HCT116 (cell line): ENCODE measurements at regions not wholly inside any gene's neighbourhood (a gene's known extent, or its start where the extent isn't known, plus 50 kb on each side); places are given as distances from the start of the nearest gene placed in this dataset.
A peak's percentile ranks its signal among the peaks of the same experiment; 100 is the strongest.

Experiments used
- ATAC-seq: fragments of 200-7000 bp; cut with Tn5 transposase; 2 replicates; pipeline ENCODE4 v1.9.1; 2020; ENCODE audit warnings: mild to moderate bottlenecking, moderate library complexity
- BruUV-seq: library from RNA; stranded (reverse); fragments of 400-500 nt; replicated peaks from 2 replicates; lab custom pipeline; 2021; lab: Mats Ljungman, UMichigan
- CTCF ChIA-PET: fragments of 300-600 bp; sonication (Branson Sonifier 250); formaldehyde crosslinking; loops from one replicate; lab custom pipeline; 2021; ENCODE audit warnings: antibody characterized with exemption; lab: Charles Lee
- POLR2A ChIA-PET: fragments of 300-600, 350-600 bp; sonication (Branson Sonifier 250); formaldehyde crosslinking; loops from one replicate; lab custom pipeline; 2021; ENCODE audit warnings: antibody characterized with exemption; lab: Charles Lee
- RAD21 ChIA-PET, 2 experiments: fragments of 300-600 bp; sonication (Branson Sonifier 250); formaldehyde crosslinking; loops; one replicate each; lab custom pipeline; 2023; ENCODE audit warnings: low total read pairs in 2 of 2; ENCODE audit not compliant: uncharacterized antibody in 2 of 2, unreplicated experiment in 2 of 2, low non-redundant PET in 1 of 2; lab: Charles Lee
- DNase-seq: peaks from one replicate; pipeline ENCODE4 v3.0.0-alpha.2; 2010; ENCODE audit warnings: low read depth, low spot score
- H2AFZ ChIP-seq: fragments of 200-600 bp; shearing (Covaris generic), sonication (generic); 2 replicates; pipeline ENCODE4 v1.6.1; 2017; ENCODE audit warnings: low read depth, mixed run types, mixed read lengths, antibody characterized with exemption, low read length; ENCODE audit not compliant: poor library complexity, severe bottlenecking
- H3K27ac ChIP-seq: 2 replicates; pipeline ENCODE4 v1.5.1; 2012; ENCODE audit warnings: low read depth, low read length
- H3K27me3 ChIP-seq: fragments of 200-600 bp; sonication (generic); 2 replicates; pipeline ENCODE4 v1.6.1; 2016; ENCODE audit warnings: mixed run types, low read length, mixed read lengths; ENCODE audit not compliant: insufficient read depth
- H3K36me3 ChIP-seq, 2 experiments: fragments of 200-500 bp in 1 of 2; fragments of 200-600 bp in 1 of 2; sonication (Bioruptor generic) in 1 of 2; sonication (generic) in 1 of 2; 2 replicates each; pipeline versions ENCODE4 v1.5.1 to v1.6.1; 2014 to 2016; ENCODE audit warnings: low read length in 2 of 2, inconsistent platforms in 1 of 2, mixed read lengths in 1 of 2, mixed run types in 1 of 2; ENCODE audit not compliant: insufficient read depth in 2 of 2, control insufficient read depth in 1 of 2
- H3K4me1 ChIP-seq, 2 experiments: fragments of 200-600 bp in 1 of 2; sonication (generic) in 1 of 2; 2 replicates each; pipeline versions ENCODE4 v1.5.1 to v1.6.1; 2012 to 2017; ENCODE audit warnings: low read length in 2 of 2, inconsistent platforms in 1 of 2, mild to moderate bottlenecking in 1 of 2, mixed read lengths in 1 of 2, mixed run types in 1 of 2, moderate library complexity in 1 of 2; ENCODE audit not compliant: insufficient read depth in 2 of 2, control insufficient read depth in 1 of 2
- H3K4me2 ChIP-seq: fragments of 200-600 bp; sonication (generic); 2 replicates; pipeline ENCODE4 v1.6.1; 2017; ENCODE audit warnings: mixed run types, low read length, mixed read lengths
- H3K4me3 ChIP-seq, 2 experiments: fragments of 200-600 bp in 1 of 2; sonication (generic) in 1 of 2; replicated peaks in 1 of 2; 2 replicates each; pipeline ENCODE4 v1.5.1; 2011 to 2016; ENCODE audit warnings: low read length in 2 of 2, control low read depth in 1 of 2, low read depth in 1 of 2, mild to moderate bottlenecking in 1 of 2, mixed read lengths in 1 of 2, mixed run types in 1 of 2
- H3K79me2 ChIP-seq: fragments of 200-600 bp; sonication (generic); 2 replicates; pipeline ENCODE4 v1.6.1; 2017; ENCODE audit warnings: mild to moderate bottlenecking, mixed run types, low read length, moderate library complexity, mixed read lengths; ENCODE audit not compliant: insufficient read depth
- H3K9ac ChIP-seq: fragments of 200-600 bp; sonication (generic); 2 replicates; pipeline ENCODE4 v1.6.1; 2016; ENCODE audit warnings: low read length, mixed read lengths
- H3K9me2 ChIP-seq: fragments of 200-600 bp; sonication (generic), shearing (Covaris generic); 2 replicates; pipeline ENCODE4 v1.6.1; 2017; ENCODE audit warnings: mixed run types, mild to moderate bottlenecking, moderate library complexity; ENCODE audit not compliant: insufficient read depth
- H3K9me3 ChIP-seq, 2 experiments: fragments of 200-500 bp in 1 of 2; fragments of 200-600 bp in 1 of 2; sonication (Bioruptor generic) in 1 of 2; sonication (generic) in 1 of 2; 2 replicates each; pipeline ENCODE4 v1.6.1; 2014 to 2017; ENCODE audit warnings: low read length in 2 of 2, mixed read lengths in 2 of 2, inconsistent platforms in 1 of 2, low read depth in 1 of 2, mild to moderate bottlenecking in 1 of 2, mixed run types in 1 of 2, moderate library complexity in 1 of 2; ENCODE audit not compliant: control insufficient read depth in 1 of 2, insufficient read depth in 1 of 2
- H4K20me1 ChIP-seq: fragments of 200-600 bp; sonication (generic), shearing (Covaris generic); 2 replicates; pipeline ENCODE4 v1.6.1; 2017; ENCODE audit warnings: mixed run types, mild to moderate bottlenecking, moderate library complexity; ENCODE audit not compliant: insufficient read depth
- ATF3 ChIP-seq: IDR thresholded peaks from 2 replicates; pipeline ENCODE4 v1.6.1; 2012
- CBX3 ChIP-seq: IDR thresholded peaks from 2 replicates; pipeline ENCODE4 v1.6.1; 2012; ENCODE audit warnings: low read depth
- CEBPB ChIP-seq: IDR thresholded peaks from 2 replicates; pipeline ENCODE4 v1.6.1; 2012; ENCODE audit warnings: low read depth
- EZH2phosphoT487 ChIP-seq: fragments of 200-600 bp; IDR thresholded peaks from 2 replicates; pipeline ENCODE4 v1.6.1; 2018; ENCODE audit warnings: antibody characterized with exemption, borderline replicate concordance
- FOSL1 ChIP-seq: IDR thresholded peaks from 2 replicates; pipeline ENCODE4 v1.6.1; 2012; ENCODE audit warnings: low read depth
- JUND ChIP-seq: IDR thresholded peaks from 2 replicates; pipeline ENCODE4 v1.6.1; 2012
- MAX ChIP-seq: IDR thresholded peaks from 2 replicates; pipeline ENCODE4 v1.6.1; 2012
- RAD21 ChIP-seq: IDR thresholded peaks from 2 replicates; pipeline ENCODE4 v1.6.1; 2012; ENCODE audit warnings: low read depth, mild to moderate bottlenecking
- REST ChIP-seq: IDR thresholded peaks from 2 replicates; pipeline ENCODE4 v1.6.1; 2012; ENCODE audit warnings: low read depth
- SP1 ChIP-seq: IDR thresholded peaks from 2 replicates; pipeline ENCODE4 v1.6.1; 2012; ENCODE audit warnings: low read depth
- intact Hi-C: fragments of 100-400 bp; cut with micrococcal nuclease; formaldehyde crosslinking; loops from 2 replicates; pipeline ENCODE4 v1.10.0; 2022

- Histone ChIP-seq H3K4me1 (peaks cover 13 to 39% of the 10 kb centered on the region in 2 experiments), H3K9me3 (no peaks in the 10 kb centered on the region), H3K4me2 (peak overlapping the region; percentile 54), H3K9ac (no peak overlapping the region), H3K4me3 (no peak overlapping the region), H3K36me3 (no peaks in the 10 kb centered on the region), H3K9me2 (no peaks in the 10 kb centered on the region), H3K79me2 (no peaks in the 10 kb centered on the region), H3K27me3 (no peaks in the 10 kb centered on the region), H2AFZ (peak overlapping the region; percentile 5), H4K20me1 (no peaks in the 10 kb centered on the region), H3K27ac (no peak overlapping the region)
- ChIA-PET CTCF (no interaction called here), RAD21 (no interaction called here), POLR2A (interaction anchor here (1.5 kb wide), 1 partner anchor 13 kb away, joined by 3 read pairs; no protein-coding TSS in a partner anchor)
- intact Hi-C loops = no loop called here
- TF ChIP-seq JUND (peak; percentile 66), MAX (peak; percentile 31), FOSL1 (peak; percentile 74), CBX3 (0 out of 2 replicates have a peak, but pooled peaks have one; percentile 26), ATF3 (0 out of 2 replicates have a peak, but pooled peaks have one; percentile 36), REST (no peak), EZH2phosphoT487 (no peak), RAD21 (0 out of 2 replicates have a peak, but pooled peaks have one; percentile 9), SP1 (peak; percentile 60), CEBPB (peak; percentile 83)
- DNase-seq (peak; percentile 35), ATAC-seq (peak; percentile 77)
- BruUV-seq = no TSS peak
These were observed 57.8 kb upstream of the RAI14 start for GRCh38 chr5:34598177-34598794.
